ENCODE measurements at regions not wholly inside any gene's neighbourhood (a gene's known extent, or its start where the extent isn't known, plus 50 kb on each side); places are given as distances from the start of the nearest gene placed in this dataset.

- ATAC-seq, result no peak
- TF ChIP-seq ZNF565 (CRISPR knock-in tag; conservative IDR thresholded peaks at IDR 0.05; ENCODE audit: low read depth), result no peak
- no peak for TF ChIP-seq TSHZ2 (CRISPR knock-in tag; IDR thresholded peaks at IDR 0.05)
- TF ChIP-seq CSRNP3 (CRISPR knock-in tag; IDR thresholded peaks at IDR 0.05), result no peak
- no peak for TF ChIP-seq PATZ1 (CRISPR knock-in tag; IDR thresholded peaks at IDR 0.05; ENCODE audit: borderline replicate concordance)
- no peak for TF ChIP-seq ARNTL (CRISPR knock-in tag; IDR thresholded peaks at IDR 0.05; ENCODE audit: borderline replicate concordance, low read depth)
- TF ChIP-seq TOX (CRISPR knock-in tag; IDR thresholded peaks at IDR 0.05; ENCODE audit: borderline replicate concordance), result no peak
Observed at GRCh38 chr18:56541340-56541739, 97.1 kb downstream of the TXNL1 start.

- TF ChIP-seq BACH2 (CRISPR knock-in tag; IDR thresholded peaks at IDR 0.05; ENCODE audit: borderline replicate concordance), result no peak
- no peak for TF ChIP-seq TCF4 (CRISPR knock-in tag; IDR thresholded peaks at IDR 0.05; ENCODE audit: borderline replicate concordance)
- no peak for TF ChIP-seq ZFP30 (CRISPR knock-in tag; IDR thresholded peaks at IDR 0.05)
- TF ChIP-seq PATZ1 (CRISPR knock-in tag; IDR thresholded peaks at IDR 0.05; ENCODE audit: borderline replicate concordance), result no peak
- no peak for TF ChIP-seq CREB5 (CRISPR knock-in tag; IDR thresholded peaks at IDR 0.05; ENCODE audit: low read depth)
- no peak for TF ChIP-seq RARB (CRISPR knock-in tag; IDR thresholded peaks at IDR 0.05)
- no peak for TF ChIP-seq TSHZ2 (CRISPR knock-in tag; IDR thresholded peaks at IDR 0.05)
Observed at GRCh38 chr18:56538746-56539145, 99.6 kb downstream of the TXNL1 start.

GRCh38 chr18:56532176-56532840 lies 106.1 kb downstream of the TXNL1 start:
- ATAC-seq, result no peak
- TF ChIP-seq ZC3H10 (CRISPR knock-in tag; IDR thresholded peaks at IDR 0.05) (no peak), RARB (CRISPR knock-in tag; IDR thresholded peaks at IDR 0.05) (no peak), ISL1 (CRISPR knock-in tag; IDR thresholded peaks at IDR 0.05) (no peak), PATZ1 (CRISPR knock-in tag; IDR thresholded peaks at IDR 0.05; ENCODE audit: borderline replicate concordance) (no peak), GLIS3 (CRISPR knock-in tag; IDR thresholded peaks at IDR 0.05) (no peak), CSRNP3 (CRISPR knock-in tag; IDR thresholded peaks at IDR 0.05) (no peak)

More at GRCh38 chr18:56538746-56539145, 99.6 kb downstream of the TXNL1 start:
- ATAC-seq, result no peak

All from SK-N-SH treated with all-trans-retinoic acid at 6 μM for 48 hours (cell line).